ENCODE measurements at regions not wholly inside any gene's neighbourhood (a gene's known extent, or its start where the extent isn't known, plus 50 kb on each side); places are given as distances from the start of the nearest gene placed in this dataset.

GRCh38 chr2:176477336-176477735 is 208.1 kb downstream of the MTX2 start:
- DNase-seq (ENCODE audit: low spot score): no peak
- no peak for TF ChIP-seq CTCF (IDR thresholded peaks at IDR 0.05; ENCODE audit: unreplicated experiment)
- no peak overlapping the region for H3K27ac Mint-ChIP-seq (ENCODE audit: unreplicated experiment)
- peaks cover 9% of the 10 kb centered on the region for H3K27me3 Mint-ChIP-seq (ENCODE audit: unreplicated experiment)
- peaks cover 4% of the 10 kb centered on the region for H3K4me1 Mint-ChIP-seq (ENCODE audit: unreplicated experiment)
- no peaks in the 10 kb centered on the region for H3K9me3 Mint-ChIP-seq (ENCODE audit: unreplicated experiment)
- no peak overlapping the region for H3K4me3 Mint-ChIP-seq (ENCODE audit: unreplicated experiment)
- H3K36me3 Mint-ChIP-seq (ENCODE audit: low read depth, unreplicated experiment): no peaks in the 10 kb centered on the region

GRCh38 chr2:176479961-176480360 is 210.7 kb downstream of the MTX2 start:
- Mint-ChIP-seq H3K4me3 (ENCODE audit: unreplicated experiment) (no peak overlapping the region), H3K4me1 (ENCODE audit: unreplicated experiment) (no peaks in the 10 kb centered on the region), H3K9me3 (ENCODE audit: unreplicated experiment) (no peaks in the 10 kb centered on the region), H3K27ac (ENCODE audit: unreplicated experiment) (no peak overlapping the region), H3K36me3 (ENCODE audit: low read depth, unreplicated experiment) (no peaks in the 10 kb centered on the region), H3K27me3 (ENCODE audit: unreplicated experiment) (peaks cover 5% of the 10 kb centered on the region)
- TF ChIP-seq CTCF (IDR thresholded peaks at IDR 0.05; ENCODE audit: unreplicated experiment): no peak
- DNase-seq (ENCODE audit: low spot score): no peak

- no peak overlapping the region for H3K27ac Mint-ChIP-seq (ENCODE audit: unreplicated experiment)
- DNase-seq (ENCODE audit: low spot score): no peak
- H3K27me3 Mint-ChIP-seq (ENCODE audit: unreplicated experiment): peaks cover 5% of the 10 kb centered on the region
- no peak for TF ChIP-seq CTCF (IDR thresholded peaks at IDR 0.05; ENCODE audit: unreplicated experiment)
- no peak overlapping the region for H3K4me3 Mint-ChIP-seq (ENCODE audit: unreplicated experiment)
- H3K36me3 Mint-ChIP-seq (ENCODE audit: low read depth, unreplicated experiment): no peaks in the 10 kb centered on the region
- no peaks in the 10 kb centered on the region for H3K9me3 Mint-ChIP-seq (ENCODE audit: unreplicated experiment)
- no peaks in the 10 kb centered on the region for H3K4me1 Mint-ChIP-seq (ENCODE audit: unreplicated experiment)
Observed at GRCh38 chr2:176482107-176482506, 212.9 kb downstream of the MTX2 start.

- no peaks in the 10 kb centered on the region for H3K9me3 Mint-ChIP-seq (ENCODE audit: unreplicated experiment)
- peaks cover 5% of the 10 kb centered on the region for H3K27me3 Mint-ChIP-seq (ENCODE audit: unreplicated experiment)
- H3K4me3 Mint-ChIP-seq (ENCODE audit: unreplicated experiment): no peak overlapping the region
- no peaks in the 10 kb centered on the region for H3K36me3 Mint-ChIP-seq (ENCODE audit: low read depth, unreplicated experiment)
- H3K4me1 Mint-ChIP-seq (ENCODE audit: unreplicated experiment): no peaks in the 10 kb centered on the region
- no peak overlapping the region for H3K27ac Mint-ChIP-seq (ENCODE audit: unreplicated experiment)
- TF ChIP-seq CTCF (IDR thresholded peaks at IDR 0.05; ENCODE audit: unreplicated experiment): no peak
- no peak for DNase-seq (ENCODE audit: low spot score)
Observed at GRCh38 chr2:176483476-176483875, 214.2 kb downstream of the MTX2 start.

- Mint-ChIP-seq H3K36me3 (ENCODE audit: low read depth, unreplicated experiment) (no peaks in the 10 kb centered on the region), H3K27me3 (ENCODE audit: unreplicated experiment) (peaks cover 5% of the 10 kb centered on the region), H3K4me3 (ENCODE audit: unreplicated experiment) (no peak overlapping the region), H3K4me1 (ENCODE audit: unreplicated experiment) (no peaks in the 10 kb centered on the region), H3K27ac (ENCODE audit: unreplicated experiment) (no peak overlapping the region), H3K9me3 (ENCODE audit: unreplicated experiment) (no peaks in the 10 kb centered on the region)
- no peak for DNase-seq (ENCODE audit: low spot score)
- no peak for TF ChIP-seq CTCF (IDR thresholded peaks at IDR 0.05; ENCODE audit: unreplicated experiment)
Observed at GRCh38 chr2:176483901-176484568, 214.8 kb downstream of the MTX2 start.
